ENCODE measurements at regions not wholly inside any gene's neighbourhood (a gene's known extent, or its start where the extent isn't known, plus 50 kb on each side); places are given as distances from the start of the nearest gene placed in this dataset.

- H3K4me3 ChIP-seq (ENCODE audit: low read depth, low read length) = no peak overlapping the region
- no peak for DNase-seq (ENCODE audit: low read depth)
- no peak for TF ChIP-seq CTCF (IDR thresholded peaks at IDR 0.05; ENCODE audit: insufficient read depth, low read length)
These were observed 791.7 kb upstream of the POM121L12 start for GRCh38 chr7:52243685-52244084.

GRCh38 chr7:52233248-52233647 is 802.2 kb upstream of the POM121L12 start:
- no peak overlapping the region for H3K4me3 ChIP-seq (ENCODE audit: low read depth, low read length)
- no peak for DNase-seq (ENCODE audit: low read depth)
- no peak for TF ChIP-seq CTCF (IDR thresholded peaks at IDR 0.05; ENCODE audit: insufficient read depth, low read length)

- no peak for TF ChIP-seq CTCF (IDR thresholded peaks at IDR 0.05; ENCODE audit: insufficient read depth, low read length)
- no peak overlapping the region for H3K4me3 ChIP-seq (ENCODE audit: low read depth, low read length)
- DNase-seq (ENCODE audit: low read depth) = no peak
These were observed 823.5 kb upstream of the POM121L12 start for GRCh38 chr7:52211930-52212329.

- H3K4me3 ChIP-seq (ENCODE audit: low read depth, low read length) = no peak overlapping the region
- TF ChIP-seq CTCF (IDR thresholded peaks at IDR 0.05; ENCODE audit: insufficient read depth, low read length) = no peak
- no peak for DNase-seq (ENCODE audit: low read depth)
These were observed 825.8 kb upstream of the POM121L12 start for GRCh38 chr7:52209614-52210013.

- no peak for DNase-seq (ENCODE audit: low read depth)
- no peak for TF ChIP-seq CTCF (IDR thresholded peaks at IDR 0.05; ENCODE audit: insufficient read depth, low read length)
- no peak overlapping the region for H3K4me3 ChIP-seq (ENCODE audit: low read depth, low read length)
These were observed 838.2 kb upstream of the POM121L12 start for GRCh38 chr7:52197221-52197620.

- TF ChIP-seq CTCF (IDR thresholded peaks at IDR 0.05; ENCODE audit: insufficient read depth, low read length) = no peak
- DNase-seq (ENCODE audit: low read depth) = no peak
- no peak overlapping the region for H3K4me3 ChIP-seq (ENCODE audit: low read depth, low read length)
These were observed 839.8 kb upstream of the POM121L12 start for GRCh38 chr7:52195664-52196063.

- H3K4me3 ChIP-seq (ENCODE audit: low read depth, low read length) = no peak overlapping the region
- no peak for DNase-seq (ENCODE audit: low read depth)
- TF ChIP-seq CTCF (IDR thresholded peaks at IDR 0.05; ENCODE audit: insufficient read depth, low read length) = no peak
These were observed 846.2 kb upstream of the POM121L12 start for GRCh38 chr7:52189153-52189778.

Data from fibroblast of the aortic adventitia (primary cell).